Astrocyte (in vitro differentiated cells and primary cell): ENCODE measurements at regions not wholly inside any gene's neighbourhood (a gene's known extent, or its start where the extent isn't known, plus 50 kb on each side); places are given as distances from the start of the nearest gene placed in this dataset.
A peak's percentile ranks its signal among the peaks of the same experiment; 100 is the strongest.

Experiments used
- DNase-seq: peaks from one replicate; pipeline ENCODE4 v3.0.0-alpha.2; 2010; ENCODE audit warnings: low read depth
- FAIRE-seq: peaks from 2 replicates; lab custom pipeline; 2011; peaks lifted over from hg19 to GRCh38; lab: Jason Lieb, UNC
- H2AFZ ChIP-seq: 2 replicates; pipeline ENCODE4 v1.6.0; 2012; ENCODE audit warnings: low read depth, low read length, inconsistent platforms
- H3K27ac ChIP-seq: 2 replicates; pipeline ENCODE4 v1.5.1; 2011; ENCODE audit warnings: low read depth, low read length, inconsistent platforms
- H3K27me3 ChIP-seq: 2 replicates; pipeline ENCODE4 v1.6.0; 2011; ENCODE audit warnings: low read length, inconsistent platforms; ENCODE audit not compliant: insufficient read depth
- H3K36me3 ChIP-seq: 2 replicates; pipeline ENCODE4 v1.5.1; 2011; ENCODE audit warnings: low read length, inconsistent platforms; ENCODE audit not compliant: insufficient read depth
- H3K4me1 ChIP-seq: 2 replicates; pipeline ENCODE4 v1.5.1; 2011; ENCODE audit warnings: low read length, inconsistent platforms; ENCODE audit not compliant: insufficient read depth
- H3K4me2 ChIP-seq: 2 replicates; pipeline ENCODE4 v1.6.0; 2012; ENCODE audit warnings: low read length, inconsistent platforms
- H3K4me3 ChIP-seq: 2 replicates; pipeline ENCODE4 v1.5.1; 2011; ENCODE audit warnings: low read depth, mild to moderate bottlenecking, low read length, inconsistent platforms; ENCODE audit not compliant: insufficient read depth
- H3K79me2 ChIP-seq: 2 replicates; pipeline ENCODE4 v1.6.0; 2012; ENCODE audit warnings: mild to moderate bottlenecking, low read length, inconsistent platforms; ENCODE audit not compliant: insufficient read depth
- H3K9ac ChIP-seq: 2 replicates; pipeline ENCODE4 v1.6.0; 2012; ENCODE audit warnings: mild to moderate bottlenecking, low read length, inconsistent platforms
- H3K9me3 ChIP-seq: 2 replicates; pipeline ENCODE4 v1.5.1; 2012; ENCODE audit warnings: low read depth, mild to moderate bottlenecking, low read length, inconsistent platforms; ENCODE audit not compliant: insufficient read depth
- H4K20me1 ChIP-seq: 2 replicates; pipeline ENCODE4 v1.6.0; 2012; ENCODE audit warnings: low read length, inconsistent platforms; ENCODE audit not compliant: insufficient read depth
- H3K27ac Mint-ChIP-seq: one replicate; pipeline ENCODE4 v1.8.0; 2021; ENCODE audit warnings: mild to moderate bottlenecking, mixed read lengths; ENCODE audit not compliant: unreplicated experiment
- H3K27me3 Mint-ChIP-seq: one replicate; pipeline ENCODE4 v1.8.0; 2021; ENCODE audit warnings: low read depth, mixed read lengths; ENCODE audit not compliant: unreplicated experiment
- H3K36me3 Mint-ChIP-seq: one replicate; pipeline ENCODE4 v1.8.0; 2021; ENCODE audit warnings: low read depth, mixed read lengths; ENCODE audit not compliant: unreplicated experiment
- H3K4me1 Mint-ChIP-seq: one replicate; pipeline ENCODE4 v1.8.0; 2021; ENCODE audit warnings: low read depth, mixed read lengths; ENCODE audit not compliant: unreplicated experiment
- H3K4me3 Mint-ChIP-seq: one replicate; pipeline ENCODE4 v1.8.0; 2021; ENCODE audit warnings: mild to moderate bottlenecking, moderate library complexity, mixed read lengths; ENCODE audit not compliant: unreplicated experiment
- H3K9me3 Mint-ChIP-seq: one replicate; pipeline ENCODE4 v1.8.0; 2021; ENCODE audit warnings: mild to moderate bottlenecking, mixed read lengths; ENCODE audit not compliant: unreplicated experiment
- EZH2 ChIP-seq: IDR thresholded peaks from 2 replicates; pipeline ENCODE4 v1.6.1; 2012; ENCODE audit warnings: mild to moderate bottlenecking, low read length, inconsistent platforms; ENCODE audit not compliant: insufficient read depth
- TF ChIP-seq, protein P1 (sequence below): IDR thresholded peaks from 2 replicates; pipeline ENCODE4 v1.5.1; 2011; ENCODE audit warnings: low read depth, mild to moderate bottlenecking, inconsistent platforms, low read length, moderate library complexity; ENCODE audit not compliant: insufficient read depth

- peaks cover 11% of the 10 kb centered on the region for H3K4me1 Mint-ChIP-seq
- H3K4me1 ChIP-seq, result no peaks in the 10 kb centered on the region
- H3K79me2 ChIP-seq, result no peaks in the 10 kb centered on the region
- H3K9me3 Mint-ChIP-seq, result no peaks in the 10 kb centered on the region
- TF ChIP-seq EZH2, result no peak
- TF ChIP-seq, protein P1, sequence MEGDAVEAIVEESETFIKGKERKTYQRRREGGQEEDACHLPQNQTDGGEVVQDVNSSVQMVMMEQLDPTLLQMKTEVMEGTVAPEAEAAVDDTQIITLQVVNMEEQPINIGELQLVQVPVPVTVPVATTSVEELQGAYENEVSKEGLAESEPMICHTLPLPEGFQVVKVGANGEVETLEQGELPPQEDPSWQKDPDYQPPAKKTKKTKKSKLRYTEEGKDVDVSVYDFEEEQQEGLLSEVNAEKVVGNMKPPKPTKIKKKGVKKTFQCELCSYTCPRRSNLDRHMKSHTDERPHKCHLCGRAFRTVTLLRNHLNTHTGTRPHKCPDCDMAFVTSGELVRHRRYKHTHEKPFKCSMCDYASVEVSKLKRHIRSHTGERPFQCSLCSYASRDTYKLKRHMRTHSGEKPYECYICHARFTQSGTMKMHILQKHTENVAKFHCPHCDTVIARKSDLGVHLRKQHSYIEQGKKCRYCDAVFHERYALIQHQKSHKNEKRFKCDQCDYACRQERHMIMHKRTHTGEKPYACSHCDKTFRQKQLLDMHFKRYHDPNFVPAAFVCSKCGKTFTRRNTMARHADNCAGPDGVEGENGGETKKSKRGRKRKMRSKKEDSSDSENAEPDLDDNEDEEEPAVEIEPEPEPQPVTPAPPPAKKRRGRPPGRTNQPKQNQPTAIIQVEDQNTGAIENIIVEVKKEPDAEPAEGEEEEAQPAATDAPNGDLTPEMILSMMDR, result no peak
- no peaks in the 10 kb centered on the region for H4K20me1 ChIP-seq
- no peaks in the 10 kb centered on the region for H3K36me3 Mint-ChIP-seq
- H3K27me3 Mint-ChIP-seq, result no peaks in the 10 kb centered on the region
- H3K9me3 ChIP-seq, result no peaks in the 10 kb centered on the region
- H3K27ac Mint-ChIP-seq, result no peak overlapping the region
- no peak overlapping the region for H3K9ac ChIP-seq
- no peak overlapping the region for H3K4me3 ChIP-seq
- H3K27me3 ChIP-seq, result no peaks in the 10 kb centered on the region
- H3K27ac ChIP-seq, result no peak overlapping the region
- H3K36me3 ChIP-seq, result no peaks in the 10 kb centered on the region
- FAIRE-seq, result peak; percentile 59
- H2AFZ ChIP-seq, result no peak overlapping the region
- peak overlapping the region; percentile 6 for H3K4me2 ChIP-seq
- DNase-seq, result peak; percentile 16
- H3K4me3 Mint-ChIP-seq, result no peak overlapping the region
Observed at GRCh38 chr4:54586320-54586955, 71.3 kb upstream of the KIT start.

GRCh38 chr4:54587107-54587891 lies 70.5 kb upstream of the KIT start:
- no peak for DNase-seq
- Histone ChIP-seq H3K4me1 (no peaks in the 10 kb centered on the region), H3K79me2 (no peaks in the 10 kb centered on the region), H3K27me3 (no peaks in the 10 kb centered on the region), H2AFZ (no peak overlapping the region), H3K9ac (no peak overlapping the region), H3K27ac (no peak overlapping the region), H3K36me3 (no peaks in the 10 kb centered on the region), H4K20me1 (no peaks in the 10 kb centered on the region), H3K4me2 (no peak overlapping the region), H3K9me3 (no peaks in the 10 kb centered on the region), H3K4me3 (no peak overlapping the region)
- no peak for FAIRE-seq
- no peaks in the 10 kb centered on the region for H3K9me3 Mint-ChIP-seq
- peaks cover 11% of the 10 kb centered on the region for H3K4me1 Mint-ChIP-seq
- no peak overlapping the region for H3K27ac Mint-ChIP-seq
- TF ChIP-seq EZH2, result no peak
- TF ChIP-seq, protein P1, result no peak
- no peak overlapping the region for H3K4me3 Mint-ChIP-seq
- H3K36me3 Mint-ChIP-seq, result no peaks in the 10 kb centered on the region
- no peaks in the 10 kb centered on the region for H3K27me3 Mint-ChIP-seq

- Histone ChIP-seq H4K20me1 (no peaks in the 10 kb centered on the region), H3K9ac (no peak overlapping the region), H3K27ac (no peak overlapping the region), H3K79me2 (no peaks in the 10 kb centered on the region), H3K36me3 (no peaks in the 10 kb centered on the region), H3K9me3 (no peaks in the 10 kb centered on the region), H3K4me2 (no peak overlapping the region), H3K27me3 (no peaks in the 10 kb centered on the region), H2AFZ (no peak overlapping the region), H3K4me1 (no peaks in the 10 kb centered on the region), H3K4me3 (no peak overlapping the region)
- TF ChIP-seq, protein P1, result no peak
- TF ChIP-seq EZH2, result no peak
- Mint-ChIP-seq H3K9me3 (no peaks in the 10 kb centered on the region), H3K27me3 (no peaks in the 10 kb centered on the region), H3K36me3 (no peaks in the 10 kb centered on the region), H3K27ac (no peak overlapping the region), H3K4me3 (no peak overlapping the region), H3K4me1 (peaks cover 11% of the 10 kb centered on the region)
- DNase-seq, result peak; percentile 4
- peak; percentile 29 for FAIRE-seq
Observed at GRCh38 chr4:54588404-54588803, 69.4 kb upstream of the KIT start.
